WTC11 (cell line): ENCODE measurements at regions not wholly inside any gene's neighbourhood (a gene's known extent, or its start where the extent isn't known, plus 50 kb on each side); places are given as distances from the start of the nearest gene placed in this dataset.

Experiments
- ATAC-seq: fragments of 200-7000 bp; cut with Tn5 transposase; 2 replicates; pipeline ENCODE4 v1.10.0; 2021; ENCODE audit warnings: mild to moderate bottlenecking, moderate library complexity
- CTCF ChIA-PET: fragments of 300-600 bp; sonication (Branson Sonifier 250); formaldehyde crosslinking; loops from one replicate; lab custom pipeline; 2021; ENCODE audit warnings: antibody characterized with exemption; lab: Charles Lee
- POLR2A ChIA-PET: fragments of 350-600 bp; sonication (Branson Sonifier 250); formaldehyde crosslinking; loops from one replicate; lab custom pipeline; 2021; ENCODE audit warnings: antibody characterized with exemption; lab: Charles Lee
- DNase-seq: peaks from one replicate; pipeline ENCODE4 v3.0.0; 2021; ENCODE audit warnings: low spot score
- H3K27ac Mint-ChIP-seq: 2 replicates; pipeline ENCODE4 v1.8.0; 2021; ENCODE audit warnings: mixed read lengths
- H3K27me3 Mint-ChIP-seq: 2 replicates; pipeline ENCODE4 v1.8.0; 2021; ENCODE audit warnings: low read depth, mild to moderate bottlenecking, moderate library complexity, mixed read lengths
- H3K36me3 Mint-ChIP-seq: 2 replicates; pipeline ENCODE4 v1.8.0; 2021; ENCODE audit warnings: mixed read lengths
- H3K4me1 Mint-ChIP-seq: 2 replicates; pipeline ENCODE4 v1.8.0; 2022; ENCODE audit warnings: mixed read lengths
- H3K4me3 Mint-ChIP-seq: 2 replicates; pipeline ENCODE4 v1.8.0; 2021; ENCODE audit warnings: mild to moderate bottlenecking, moderate library complexity, mixed read lengths
- H3K9me3 Mint-ChIP-seq: 2 replicates; pipeline ENCODE4 v1.8.0; 2021; ENCODE audit warnings: mixed read lengths
- CREB1 ChIP-seq: sonication (generic); formaldehyde crosslinking; IDR thresholded peaks from 2 replicates; pipeline ENCODE4 v1.8.0; 2023; ENCODE audit warnings: mild to moderate bottlenecking, missing genetic modification reagents
- FOXJ3 ChIP-seq: sonication (generic); formaldehyde crosslinking; IDR thresholded peaks from 2 replicates; pipeline ENCODE4 v1.9.0; 2021; ENCODE audit warnings: missing genetic modification reagents, mild to moderate bottlenecking, borderline replicate concordance
- GRHL2 ChIP-seq: fragments of 250-450 bp; sonication (Bioruptor Pico); IDR thresholded peaks from 2 replicates; pipeline ENCODE4 v1.8.0; 2022; ENCODE audit warnings: mild to moderate bottlenecking, moderate library complexity; ENCODE audit not compliant: insufficient replicate concordance, severe bottlenecking
- IRF2 ChIP-seq: sonication (generic); formaldehyde crosslinking; IDR thresholded peaks from 2 replicates; pipeline ENCODE4 v1.8.0; 2022; ENCODE audit warnings: low read depth, missing genetic modification reagents, borderline replicate concordance
- NR3C1 ChIP-seq: sonication (generic); formaldehyde crosslinking; conservative IDR thresholded peaks from 2 replicates; pipeline ENCODE4 v1.8.1; 2023; ENCODE audit warnings: low read depth, mild to moderate bottlenecking, missing genetic modification reagents
- SMAD4 ChIP-seq: sonication (generic); formaldehyde crosslinking; IDR thresholded peaks from 2 replicates; pipeline ENCODE4 v1.8.0; 2022; ENCODE audit warnings: mild to moderate bottlenecking, missing genetic modification reagents
- TEAD1 ChIP-seq: sonication (generic); formaldehyde crosslinking; IDR thresholded peaks from 2 replicates; pipeline ENCODE4 v1.8.0; 2022; ENCODE audit warnings: mild to moderate bottlenecking, missing genetic modification reagents
- ZNF121 ChIP-seq: sonication (generic); formaldehyde crosslinking; IDR thresholded peaks from 2 replicates; pipeline ENCODE4 v1.8.0; 2023; ENCODE audit warnings: missing genetic modification reagents
- ZNF138 ChIP-seq: sonication (generic); formaldehyde crosslinking; conservative IDR thresholded peaks from 2 replicates; pipeline ENCODE4 v1.8.1; 2022; ENCODE audit warnings: mild to moderate bottlenecking, moderate library complexity, missing genetic modification reagents
- ZNF416 ChIP-seq: fragments of 250-450 bp; sonication (Bioruptor Pico); IDR thresholded peaks from 2 replicates; pipeline ENCODE4 v1.9.0; 2021; ENCODE audit warnings: mild to moderate bottlenecking, inconsistent platforms
- ZNF423 ChIP-seq: fragments of 250-450 bp; sonication (Bioruptor Pico); IDR thresholded peaks from 2 replicates; pipeline ENCODE4 v2.1.2; 2022; ENCODE audit warnings: mild to moderate bottlenecking, moderate library complexity
- ZNF671 ChIP-seq: fragments of 250-450 bp; sonication (Bioruptor Pico); IDR thresholded peaks from 2 replicates; pipeline ENCODE4 v1.8.0; 2021; ENCODE audit warnings: mild to moderate bottlenecking
- TF ChIP-seq, protein P1 (sequence below): fragments of 200-600 bp; IDR thresholded peaks from 2 replicates; pipeline ENCODE4 v1.8.0; 2022; ENCODE audit warnings: antibody characterized with exemption
- TF ChIP-seq, protein P2 (sequence below): sonication (generic); formaldehyde crosslinking; IDR thresholded peaks from 2 replicates; pipeline ENCODE4 v1.8.0; 2022; ENCODE audit warnings: mild to moderate bottlenecking, missing genetic modification reagents
- TF ChIP-seq, protein P3 (sequence below): sonication (generic); formaldehyde crosslinking; IDR thresholded peaks from 2 replicates; pipeline ENCODE4 v1.8.1; 2023; ENCODE audit warnings: mild to moderate bottlenecking, moderate library complexity, missing genetic modification reagents
- TF ChIP-seq, protein P4 (sequence below): sonication (generic); formaldehyde crosslinking; IDR thresholded peaks from 2 replicates; pipeline ENCODE4 v1.8.0; 2022; ENCODE audit warnings: mild to moderate bottlenecking, missing genetic modification reagents
- TF ChIP-seq, protein P5 (sequence below): sonication (generic); formaldehyde crosslinking; IDR thresholded peaks from 2 replicates; pipeline ENCODE4 v1.8.0; 2023; ENCODE audit warnings: mild to moderate bottlenecking, missing genetic modification reagents
- TF ChIP-seq, protein P6 (sequence below): fragments of 250-450 bp; sonication (Bioruptor Pico); IDR thresholded peaks from 2 replicates; pipeline ENCODE4 v1.9.0; 2021; ENCODE audit warnings: mild to moderate bottlenecking, borderline replicate concordance
- TF ChIP-seq, protein P7 (sequence below): fragments of 250-450 bp; sonication (Bioruptor Pico); conservative IDR thresholded peaks from 2 replicates; pipeline ENCODE4 v1.9.0; 2021; ENCODE audit warnings: mild to moderate bottlenecking
- TF ChIP-seq, protein P8 (sequence below): sonication (generic); formaldehyde crosslinking; IDR thresholded peaks from 2 replicates; pipeline ENCODE4 v1.8.1; 2022; ENCODE audit warnings: low read depth, mild to moderate bottlenecking, moderate library complexity, missing genetic modification reagents, borderline replicate concordance
- TF ChIP-seq, protein P9 (sequence below): sonication (generic); formaldehyde crosslinking; IDR thresholded peaks from 2 replicates; pipeline ENCODE4 v1.8.1; 2022; ENCODE audit warnings: missing genetic modification reagents, borderline replicate concordance

DNA sequence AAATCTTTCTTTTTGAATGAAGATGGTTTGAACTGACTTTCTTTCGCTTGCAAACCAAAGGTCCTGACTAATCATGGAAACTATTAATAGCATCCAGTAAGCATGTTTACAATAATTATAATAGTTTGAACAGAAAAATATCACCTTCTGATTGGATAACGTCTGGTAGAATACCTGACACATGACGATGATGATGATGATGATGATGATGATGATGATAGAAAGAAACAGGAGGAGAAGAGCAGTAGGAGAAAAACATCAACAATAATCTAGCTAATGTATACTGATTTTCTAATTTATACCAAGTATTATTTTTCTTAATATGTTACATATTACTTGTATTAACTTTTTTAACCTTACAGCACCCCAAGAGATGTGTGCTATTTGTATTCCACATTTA lies 157.5 kb upstream of the SPRY2 start (continued):
- TF ChIP-seq, protein P1, sequence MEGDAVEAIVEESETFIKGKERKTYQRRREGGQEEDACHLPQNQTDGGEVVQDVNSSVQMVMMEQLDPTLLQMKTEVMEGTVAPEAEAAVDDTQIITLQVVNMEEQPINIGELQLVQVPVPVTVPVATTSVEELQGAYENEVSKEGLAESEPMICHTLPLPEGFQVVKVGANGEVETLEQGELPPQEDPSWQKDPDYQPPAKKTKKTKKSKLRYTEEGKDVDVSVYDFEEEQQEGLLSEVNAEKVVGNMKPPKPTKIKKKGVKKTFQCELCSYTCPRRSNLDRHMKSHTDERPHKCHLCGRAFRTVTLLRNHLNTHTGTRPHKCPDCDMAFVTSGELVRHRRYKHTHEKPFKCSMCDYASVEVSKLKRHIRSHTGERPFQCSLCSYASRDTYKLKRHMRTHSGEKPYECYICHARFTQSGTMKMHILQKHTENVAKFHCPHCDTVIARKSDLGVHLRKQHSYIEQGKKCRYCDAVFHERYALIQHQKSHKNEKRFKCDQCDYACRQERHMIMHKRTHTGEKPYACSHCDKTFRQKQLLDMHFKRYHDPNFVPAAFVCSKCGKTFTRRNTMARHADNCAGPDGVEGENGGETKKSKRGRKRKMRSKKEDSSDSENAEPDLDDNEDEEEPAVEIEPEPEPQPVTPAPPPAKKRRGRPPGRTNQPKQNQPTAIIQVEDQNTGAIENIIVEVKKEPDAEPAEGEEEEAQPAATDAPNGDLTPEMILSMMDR, result no peak
- TF ChIP-seq NR3C1 (CRISPR knock-in tag) (no peak), SMAD4 (CRISPR knock-in tag) (no peak), FOXJ3 (no peak), IRF2 (CRISPR knock-in tag) (no peak), ZNF138 (CRISPR knock-in tag) (no peak), GRHL2 (no peak), ZNF423 (CRISPR knock-in tag) (no peak), TEAD1 (CRISPR knock-in tag) (no peak)
- TF ChIP-seq, protein P2, sequence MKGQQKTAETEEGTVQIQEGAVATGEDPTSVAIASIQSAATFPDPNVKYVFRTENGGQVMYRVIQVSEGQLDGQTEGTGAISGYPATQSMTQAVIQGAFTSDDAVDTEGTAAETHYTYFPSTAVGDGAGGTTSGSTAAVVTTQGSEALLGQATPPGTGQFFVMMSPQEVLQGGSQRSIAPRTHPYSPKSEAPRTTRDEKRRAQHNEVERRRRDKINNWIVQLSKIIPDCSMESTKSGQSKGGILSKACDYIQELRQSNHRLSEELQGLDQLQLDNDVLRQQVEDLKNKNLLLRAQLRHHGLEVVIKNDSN (CRISPR knock-in tag), result no peak
- TF ChIP-seq, protein P3, sequence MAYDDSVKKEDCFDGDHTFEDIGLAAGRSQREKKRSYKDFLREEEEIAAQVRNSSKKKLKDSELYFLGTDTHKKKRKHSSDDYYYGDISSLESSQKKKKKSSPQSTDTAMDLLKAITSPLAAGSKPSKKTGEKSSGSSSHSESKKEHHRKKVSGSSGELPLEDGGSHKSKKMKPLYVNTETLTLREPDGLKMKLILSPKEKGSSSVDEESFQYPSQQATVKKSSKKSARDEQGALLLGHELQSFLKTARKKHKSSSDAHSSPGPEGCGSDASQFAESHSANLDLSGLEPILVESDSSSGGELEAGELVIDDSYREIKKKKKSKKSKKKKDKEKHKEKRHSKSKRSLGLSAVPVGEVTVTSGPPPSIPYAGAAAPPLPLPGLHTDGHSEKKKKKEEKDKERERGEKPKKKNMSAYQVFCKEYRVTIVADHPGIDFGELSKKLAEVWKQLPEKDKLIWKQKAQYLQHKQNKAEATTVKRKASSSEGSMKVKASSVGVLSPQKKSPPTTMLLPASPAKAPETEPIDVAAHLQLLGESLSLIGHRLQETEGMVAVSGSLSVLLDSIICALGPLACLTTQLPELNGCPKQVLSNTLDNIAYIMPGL (CRISPR knock-in tag), result no peak

DNA sequence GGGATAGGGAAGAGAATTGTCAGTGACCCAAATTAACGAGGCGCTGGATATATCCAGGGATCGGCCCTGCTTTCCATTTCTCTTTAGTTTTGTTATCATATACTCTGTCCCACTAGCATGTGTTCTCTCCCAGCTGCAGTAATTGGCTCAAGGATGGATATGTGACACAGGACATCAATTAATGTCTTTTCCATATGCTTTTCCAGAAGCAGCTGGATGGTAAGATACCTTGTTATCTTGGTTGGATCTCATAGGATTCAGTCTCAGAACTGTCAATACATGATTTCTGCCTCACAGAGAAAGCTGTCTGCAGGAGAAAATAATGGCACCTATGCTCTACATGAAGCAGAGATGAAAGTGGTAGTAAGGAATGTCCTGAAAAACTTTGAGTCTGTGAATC lies 157.1 kb upstream of the SPRY2 start:
- POLR2A ChIA-PET, result no interaction called here
- Mint-ChIP-seq H3K4me3 (no peak overlapping the region), H3K27me3 (no peaks in the 10 kb centered on the region), H3K36me3 (no peaks in the 10 kb centered on the region), H3K27ac (no peak overlapping the region), H3K9me3 (no peaks in the 10 kb centered on the region; the same call in 1 of the 2 replicates), H3K4me1 (no peaks in the 10 kb centered on the region)
- ATAC-seq (no peak), DNase-seq (no peak)
- CTCF ChIA-PET, result no interaction called here
- TF ChIP-seq, protein P4, sequence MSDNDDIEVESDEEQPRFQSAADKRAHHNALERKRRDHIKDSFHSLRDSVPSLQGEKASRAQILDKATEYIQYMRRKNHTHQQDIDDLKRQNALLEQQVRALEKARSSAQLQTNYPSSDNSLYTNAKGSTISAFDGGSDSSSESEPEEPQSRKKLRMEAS (CRISPR knock-in tag), result no peak
- TF ChIP-seq ZNF416 (no peak), ZNF671 (CRISPR knock-in tag) (no peak), CREB1 (CRISPR knock-in tag) (no peak), ZNF121 (CRISPR knock-in tag) (no peak)
- TF ChIP-seq, protein P5, sequence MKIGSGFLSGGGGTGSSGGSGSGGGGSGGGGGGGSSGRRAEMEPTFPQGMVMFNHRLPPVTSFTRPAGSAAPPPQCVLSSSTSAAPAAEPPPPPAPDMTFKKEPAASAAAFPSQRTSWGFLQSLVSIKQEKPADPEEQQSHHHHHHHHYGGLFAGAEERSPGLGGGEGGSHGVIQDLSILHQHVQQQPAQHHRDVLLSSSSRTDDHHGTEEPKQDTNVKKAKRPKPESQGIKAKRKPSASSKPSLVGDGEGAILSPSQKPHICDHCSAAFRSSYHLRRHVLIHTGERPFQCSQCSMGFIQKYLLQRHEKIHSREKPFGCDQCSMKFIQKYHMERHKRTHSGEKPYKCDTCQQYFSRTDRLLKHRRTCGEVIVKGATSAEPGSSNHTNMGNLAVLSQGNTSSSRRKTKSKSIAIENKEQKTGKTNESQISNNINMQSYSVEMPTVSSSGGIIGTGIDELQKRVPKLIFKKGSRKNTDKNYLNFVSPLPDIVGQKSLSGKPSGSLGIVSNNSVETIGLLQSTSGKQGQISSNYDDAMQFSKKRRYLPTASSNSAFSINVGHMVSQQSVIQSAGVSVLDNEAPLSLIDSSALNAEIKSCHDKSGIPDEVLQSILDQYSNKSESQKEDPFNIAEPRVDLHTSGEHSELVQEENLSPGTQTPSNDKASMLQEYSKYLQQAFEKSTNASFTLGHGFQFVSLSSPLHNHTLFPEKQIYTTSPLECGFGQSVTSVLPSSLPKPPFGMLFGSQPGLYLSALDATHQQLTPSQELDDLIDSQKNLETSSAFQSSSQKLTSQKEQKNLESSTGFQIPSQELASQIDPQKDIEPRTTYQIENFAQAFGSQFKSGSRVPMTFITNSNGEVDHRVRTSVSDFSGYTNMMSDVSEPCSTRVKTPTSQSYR (CRISPR knock-in tag), result no peak
- TF ChIP-seq, protein P6, sequence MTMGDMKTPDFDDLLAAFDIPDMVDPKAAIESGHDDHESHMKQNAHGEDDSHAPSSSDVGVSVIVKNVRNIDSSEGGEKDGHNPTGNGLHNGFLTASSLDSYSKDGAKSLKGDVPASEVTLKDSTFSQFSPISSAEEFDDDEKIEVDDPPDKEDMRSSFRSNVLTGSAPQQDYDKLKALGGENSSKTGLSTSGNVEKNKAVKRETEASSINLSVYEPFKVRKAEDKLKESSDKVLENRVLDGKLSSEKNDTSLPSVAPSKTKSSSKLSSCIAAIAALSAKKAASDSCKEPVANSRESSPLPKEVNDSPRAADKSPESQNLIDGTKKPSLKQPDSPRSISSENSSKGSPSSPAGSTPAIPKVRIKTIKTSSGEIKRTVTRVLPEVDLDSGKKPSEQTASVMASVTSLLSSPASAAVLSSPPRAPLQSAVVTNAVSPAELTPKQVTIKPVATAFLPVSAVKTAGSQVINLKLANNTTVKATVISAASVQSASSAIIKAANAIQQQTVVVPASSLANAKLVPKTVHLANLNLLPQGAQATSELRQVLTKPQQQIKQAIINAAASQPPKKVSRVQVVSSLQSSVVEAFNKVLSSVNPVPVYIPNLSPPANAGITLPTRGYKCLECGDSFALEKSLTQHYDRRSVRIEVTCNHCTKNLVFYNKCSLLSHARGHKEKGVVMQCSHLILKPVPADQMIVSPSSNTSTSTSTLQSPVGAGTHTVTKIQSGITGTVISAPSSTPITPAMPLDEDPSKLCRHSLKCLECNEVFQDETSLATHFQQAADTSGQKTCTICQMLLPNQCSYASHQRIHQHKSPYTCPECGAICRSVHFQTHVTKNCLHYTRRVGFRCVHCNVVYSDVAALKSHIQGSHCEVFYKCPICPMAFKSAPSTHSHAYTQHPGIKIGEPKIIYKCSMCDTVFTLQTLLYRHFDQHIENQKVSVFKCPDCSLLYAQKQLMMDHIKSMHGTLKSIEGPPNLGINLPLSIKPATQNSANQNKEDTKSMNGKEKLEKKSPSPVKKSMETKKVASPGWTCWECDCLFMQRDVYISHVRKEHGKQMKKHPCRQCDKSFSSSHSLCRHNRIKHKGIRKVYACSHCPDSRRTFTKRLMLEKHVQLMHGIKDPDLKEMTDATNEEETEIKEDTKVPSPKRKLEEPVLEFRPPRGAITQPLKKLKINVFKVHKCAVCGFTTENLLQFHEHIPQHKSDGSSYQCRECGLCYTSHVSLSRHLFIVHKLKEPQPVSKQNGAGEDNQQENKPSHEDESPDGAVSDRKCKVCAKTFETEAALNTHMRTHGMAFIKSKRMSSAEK (CRISPR knock-in tag), result no peak
- TF ChIP-seq, protein P7, sequence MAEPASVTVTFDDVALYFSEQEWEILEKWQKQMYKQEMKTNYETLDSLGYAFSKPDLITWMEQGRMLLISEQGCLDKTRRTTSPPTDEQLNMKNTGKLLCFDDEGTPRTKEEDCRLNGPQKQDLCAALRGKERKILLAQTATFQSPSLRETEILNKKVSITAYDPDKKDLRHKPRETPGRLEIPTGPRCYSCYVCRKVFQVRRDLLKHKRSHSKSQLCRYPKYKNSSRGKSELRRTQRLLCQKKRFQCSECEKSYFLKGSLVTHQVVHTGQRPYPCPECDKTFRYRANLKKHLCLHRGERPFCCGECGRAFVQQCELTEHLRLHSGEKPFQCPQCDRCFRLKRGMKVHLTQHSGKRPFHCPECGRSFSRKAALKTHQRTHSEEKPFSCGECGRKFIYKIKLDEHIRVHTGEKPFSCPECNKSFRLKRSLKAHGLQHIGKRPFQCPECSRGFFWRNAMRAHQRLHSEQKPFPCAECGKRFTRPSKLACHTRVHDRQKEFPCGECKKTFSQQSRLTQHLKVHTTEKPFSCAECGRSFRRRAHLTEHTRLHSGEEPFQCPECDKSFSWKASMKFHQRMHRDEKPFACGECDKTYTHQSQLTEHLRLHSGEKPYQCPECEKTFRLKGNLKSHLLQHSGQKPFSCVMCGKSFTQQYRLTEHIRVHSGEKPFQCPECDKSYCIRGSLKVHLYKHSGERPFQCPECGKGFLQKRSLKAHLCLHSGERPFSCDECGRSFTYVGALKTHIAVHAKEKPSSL, result no peak
- TF ChIP-seq, protein P8, sequence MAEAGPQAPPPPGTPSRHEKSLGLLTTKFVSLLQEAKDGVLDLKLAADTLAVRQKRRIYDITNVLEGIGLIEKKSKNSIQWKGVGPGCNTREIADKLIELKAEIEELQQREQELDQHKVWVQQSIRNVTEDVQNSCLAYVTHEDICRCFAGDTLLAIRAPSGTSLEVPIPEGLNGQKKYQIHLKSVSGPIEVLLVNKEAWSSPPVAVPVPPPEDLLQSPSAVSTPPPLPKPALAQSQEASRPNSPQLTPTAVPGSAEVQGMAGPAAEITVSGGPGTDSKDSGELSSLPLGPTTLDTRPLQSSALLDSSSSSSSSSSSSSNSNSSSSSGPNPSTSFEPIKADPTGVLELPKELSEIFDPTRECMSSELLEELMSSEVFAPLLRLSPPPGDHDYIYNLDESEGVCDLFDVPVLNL (CRISPR knock-in tag), result no peak
- TF ChIP-seq, protein P9, sequence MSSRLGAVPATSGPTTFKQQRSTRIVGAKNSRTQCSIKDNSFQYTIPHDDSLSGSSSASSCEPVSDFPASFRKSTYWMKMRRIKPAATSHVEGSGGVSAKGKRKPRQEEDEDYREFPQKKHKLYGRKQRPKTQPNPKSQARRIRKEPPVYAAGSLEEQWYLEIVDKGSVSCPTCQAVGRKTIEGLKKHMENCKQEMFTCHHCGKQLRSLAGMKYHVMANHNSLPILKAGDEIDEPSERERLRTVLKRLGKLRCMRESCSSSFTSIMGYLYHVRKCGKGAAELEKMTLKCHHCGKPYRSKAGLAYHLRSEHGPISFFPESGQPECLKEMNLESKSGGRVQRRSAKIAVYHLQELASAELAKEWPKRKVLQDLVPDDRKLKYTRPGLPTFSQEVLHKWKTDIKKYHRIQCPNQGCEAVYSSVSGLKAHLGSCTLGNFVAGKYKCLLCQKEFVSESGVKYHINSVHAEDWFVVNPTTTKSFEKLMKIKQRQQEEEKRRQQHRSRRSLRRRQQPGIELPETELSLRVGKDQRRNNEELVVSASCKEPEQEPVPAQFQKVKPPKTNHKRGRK (CRISPR knock-in tag), result no peak
